ENCODE measurements at regions not wholly inside any gene's neighbourhood (a gene's known extent, or its start where the extent isn't known, plus 50 kb on each side); places are given as distances from the start of the nearest gene placed in this dataset.
"Not testable (repeated sequence)": the region's sequence is repeated elsewhere in the genome, so short reads cannot be mapped to it uniquely, and the experiment has no call there.

DNA sequence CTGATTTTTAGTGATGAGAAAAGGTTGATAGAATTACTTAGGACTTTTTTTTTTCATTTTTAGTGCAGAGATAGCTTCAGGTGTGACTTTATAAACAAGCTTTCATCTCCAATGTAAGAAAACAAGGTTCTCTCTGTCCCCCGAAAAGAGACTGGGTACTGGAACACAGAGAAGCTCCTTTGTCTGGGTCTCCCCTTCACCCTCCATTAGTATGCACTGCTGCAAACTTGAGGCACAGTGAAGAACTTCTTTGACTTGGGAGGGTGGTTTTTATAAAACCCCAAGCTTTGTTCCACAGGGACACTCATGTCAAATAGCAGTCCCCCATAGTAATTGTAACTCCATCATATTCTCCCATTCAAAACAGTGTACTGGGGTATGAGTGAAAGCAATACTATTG is 93.5 kb upstream of the SOX2 start:
- peaks cover 0 to 1% (median 0%) of the 10 kb centered on the region in 3 donors for H3K27me3 Mint-ChIP-seq (ENCODE audit: low read depth in 3 of 3)
- H3K4me3 Mint-ChIP-seq: no peak overlapping the region
- H3K4me1 Mint-ChIP-seq: no peaks in the 10 kb centered on the region
- no peak for DNase-seq
- no peaks in the 10 kb centered on the region for H3K36me3 Mint-ChIP-seq
- H3K9me3 Mint-ChIP-seq: peaks cover 0 to 5% (median 2%) of the 10 kb centered on the region in 6 donors
- no peak overlapping the region for H3K27ac Mint-ChIP-seq

DNA sequence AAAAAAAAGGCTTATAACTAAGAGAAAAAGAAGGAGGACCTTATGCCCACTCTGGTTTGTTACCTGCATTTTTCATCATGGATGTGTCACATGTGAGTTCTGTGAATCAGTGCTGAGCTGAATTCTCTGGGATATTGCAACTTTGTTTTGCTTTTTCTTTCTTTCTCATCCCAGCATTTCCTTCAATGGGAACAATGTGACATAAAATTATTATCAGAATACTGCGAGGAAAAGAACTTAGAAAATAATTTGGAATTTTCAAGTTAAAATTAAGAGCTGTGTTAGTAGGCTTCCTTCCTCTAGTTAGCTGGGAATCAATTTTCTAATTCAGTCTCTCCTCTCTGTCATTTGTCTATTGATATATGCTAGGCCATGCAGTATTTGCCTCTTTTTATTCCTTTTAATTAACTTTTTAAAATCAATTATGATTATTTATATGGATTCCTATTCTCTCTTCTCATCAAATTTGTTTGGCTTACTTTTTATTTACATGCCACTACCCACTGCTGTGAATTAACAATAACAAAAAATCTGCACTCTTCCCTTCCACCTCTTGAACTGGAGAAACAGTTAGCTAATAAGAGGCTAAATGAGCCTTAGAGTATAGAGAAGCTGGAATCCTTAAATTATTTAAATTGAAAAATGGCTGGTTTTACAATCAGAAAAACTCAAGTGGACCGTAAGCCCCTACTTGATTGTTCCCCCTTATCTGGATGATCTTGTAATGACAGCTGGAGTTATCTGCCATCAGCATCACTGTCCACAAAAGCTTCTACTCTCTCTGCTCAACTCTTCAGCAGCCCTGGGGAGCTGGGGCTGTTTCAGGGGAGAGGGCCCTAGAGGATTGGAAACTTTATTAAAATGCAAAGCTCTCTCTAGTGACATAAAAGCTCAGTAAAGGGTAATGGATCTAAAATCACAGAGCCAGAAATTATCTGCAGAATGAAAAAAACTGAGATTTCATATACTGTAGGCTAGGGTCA is 95.3 kb upstream of the SOX2 start:
- Mint-ChIP-seq H3K4me3 (no peak overlapping the region), H3K27ac (no peak overlapping the region), H3K4me1 (no peaks in the 10 kb centered on the region), H3K9me3 (peaks cover 0 to 5% (median 2%) of the 10 kb centered on the region in 6 donors), H3K27me3 (ENCODE audit: low read depth in 3 of 3) (no peaks in the 10 kb centered on the region), H3K36me3 (no peaks in the 10 kb centered on the region)
- DNase-seq: no peak

DNA sequence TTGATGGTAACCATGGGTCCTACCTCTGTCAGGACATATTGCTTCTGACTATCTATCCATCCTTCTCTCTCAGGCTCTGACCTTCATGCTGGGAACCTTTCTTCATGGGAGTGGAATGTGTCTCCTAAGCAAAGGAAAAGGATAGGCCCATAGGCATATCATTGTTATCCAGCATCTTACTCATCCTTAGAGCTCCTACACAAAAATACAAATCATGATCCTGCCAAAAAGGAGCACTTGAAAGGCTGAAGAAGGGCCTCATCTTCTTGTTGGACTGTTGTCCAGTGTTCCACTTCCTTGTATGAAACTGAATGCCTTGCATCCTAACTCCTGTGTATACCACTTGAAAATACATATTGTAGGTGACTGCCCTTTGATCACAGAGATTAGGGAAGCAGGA is 96.1 kb upstream of the SOX2 start:
- H3K27me3 Mint-ChIP-seq (ENCODE audit: low read depth in 3 of 3): no peaks in the 10 kb centered on the region
- peaks cover 0 to 4% (median 1%) of the 10 kb centered on the region in 6 donors for H3K9me3 Mint-ChIP-seq
- H3K4me3 Mint-ChIP-seq: no peak overlapping the region
- no peak for DNase-seq
- no peak overlapping the region for H3K27ac Mint-ChIP-seq
- no peaks in the 10 kb centered on the region for H3K4me1 Mint-ChIP-seq
- H3K36me3 Mint-ChIP-seq: no peaks in the 10 kb centered on the region

- no peak overlapping the region for H3K4me3 Mint-ChIP-seq
- H3K36me3 Mint-ChIP-seq: no peaks in the 10 kb centered on the region
- no peak for DNase-seq
- peaks cover 0 to 2% (median 0%) of the 10 kb centered on the region in 6 donors for H3K9me3 Mint-ChIP-seq
- no peaks in the 10 kb centered on the region for H3K27me3 Mint-ChIP-seq (ENCODE audit: low read depth in 3 of 3)
- no peak overlapping the region for H3K27ac Mint-ChIP-seq
- H3K4me1 Mint-ChIP-seq: no peaks in the 10 kb centered on the region
These were observed 96.8 kb upstream of the SOX2 start for GRCh38 chr3:181614878-181615277.

GRCh38 chr3:181613813-181614212 is 97.9 kb upstream of the SOX2 start:
- Mint-ChIP-seq H3K27ac (no peak overlapping the region), H3K27me3 (ENCODE audit: low read depth in 3 of 3) (no peaks in the 10 kb centered on the region), H3K9me3 (peaks cover 0 to 6% (median 1%) of the 10 kb centered on the region in 6 donors), H3K4me3 (no peak overlapping the region), H3K36me3 (no peaks in the 10 kb centered on the region), H3K4me1 (no peaks in the 10 kb centered on the region)
- DNase-seq: no peak

DNA sequence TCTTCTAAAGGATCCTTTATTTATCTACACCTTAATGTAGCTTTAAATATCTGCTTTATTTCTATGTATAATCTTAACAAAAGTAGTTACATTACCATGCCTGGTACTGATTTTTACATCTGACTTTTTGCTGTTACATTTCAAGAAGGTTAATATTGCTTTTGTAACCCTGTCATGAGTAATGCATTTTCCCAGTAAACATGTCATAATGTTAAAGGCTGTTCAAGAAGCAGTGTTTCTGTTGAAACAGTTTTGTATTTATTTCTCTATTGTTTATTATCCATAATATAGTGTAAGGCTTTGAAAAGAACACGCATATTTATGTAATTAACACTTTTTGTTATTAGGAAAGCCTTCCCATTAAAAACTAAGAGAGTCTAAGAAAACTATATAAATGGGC is 98.5 kb upstream of the SOX2 start:
- no peak overlapping the region for H3K4me3 Mint-ChIP-seq
- H3K4me1 Mint-ChIP-seq: no peaks in the 10 kb centered on the region
- no peaks in the 10 kb centered on the region for H3K36me3 Mint-ChIP-seq
- H3K9me3 Mint-ChIP-seq: peaks cover 0 to 8% (median 1%) of the 10 kb centered on the region in 6 donors
- H3K27me3 Mint-ChIP-seq (ENCODE audit: low read depth in 3 of 3): no peaks in the 10 kb centered on the region
- no peak for DNase-seq
- H3K27ac Mint-ChIP-seq: no peak overlapping the region

DNA sequence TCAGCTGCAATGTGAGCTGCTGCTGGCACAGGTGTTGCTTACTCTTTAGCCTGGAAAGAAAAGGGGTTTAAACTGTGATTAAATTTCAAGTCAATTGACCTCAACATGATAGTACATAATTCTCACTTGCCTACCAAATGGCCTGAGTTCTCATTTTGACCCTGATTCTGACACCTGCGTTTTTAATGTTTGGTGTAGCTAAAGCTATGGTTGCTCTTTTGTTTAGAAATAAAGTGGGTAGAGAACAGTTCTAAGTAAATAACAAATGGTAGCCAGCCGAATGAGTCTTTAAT is 100.8 kb upstream of the SOX2 start:
- DNase-seq: no peak
- Mint-ChIP-seq H3K36me3 (no peaks in the 10 kb centered on the region), H3K9me3 (peaks cover 0 to 13% (median 1%) of the 10 kb centered on the region in 6 donors), H3K4me3 (no peak overlapping the region), H3K27ac (no peak overlapping the region), H3K27me3 (ENCODE audit: low read depth in 3 of 3) (no peaks in the 10 kb centered on the region), H3K4me1 (no peaks in the 10 kb centered on the region)

DNA sequence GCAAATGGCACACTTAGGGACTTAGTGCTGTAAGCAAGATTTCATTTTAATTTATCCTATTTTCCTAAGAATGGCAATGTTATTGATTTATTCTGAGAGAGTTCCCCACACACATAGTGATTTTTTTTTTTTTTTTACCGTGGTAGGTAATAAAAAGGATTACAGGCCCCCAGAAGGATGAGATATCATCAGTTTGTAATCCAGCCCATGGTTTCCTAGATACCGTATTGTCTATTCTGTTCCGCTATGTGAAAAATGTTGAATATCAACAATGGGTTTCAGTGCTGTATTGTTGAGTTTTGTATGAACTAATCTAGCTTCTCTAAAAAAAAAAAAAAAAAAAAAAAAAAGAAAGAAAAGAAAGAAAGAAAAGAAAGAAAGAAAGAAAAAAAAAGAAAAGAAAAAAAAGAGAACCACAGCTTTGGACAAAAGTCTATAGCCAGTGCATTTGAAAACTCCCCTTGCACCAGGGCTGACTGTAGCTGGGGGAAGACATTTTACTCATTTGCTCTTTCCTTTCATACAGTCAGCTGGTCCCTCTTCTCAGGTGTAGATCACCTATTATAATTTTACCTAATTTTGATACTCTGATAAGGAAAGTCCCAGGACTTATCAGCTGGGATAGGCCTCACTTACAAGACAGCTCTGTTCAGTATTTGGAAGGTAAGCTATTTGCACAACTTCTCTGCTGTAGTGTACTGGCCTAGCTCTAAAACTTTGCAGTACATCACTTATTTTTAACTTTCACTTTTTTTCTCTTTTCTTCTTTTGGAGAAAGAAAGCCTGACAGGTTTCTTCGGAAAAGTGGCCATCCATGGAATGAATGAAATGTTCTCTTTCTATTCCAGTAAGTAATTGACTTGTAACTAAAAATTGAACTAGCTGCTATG is 101.4 kb upstream of the SOX2 start:
- Mint-ChIP-seq H3K36me3 (no peaks in the 10 kb centered on the region), H3K4me3 (no peak overlapping the region), H3K4me1 (no peaks in the 10 kb centered on the region), H3K27ac (no peak overlapping the region), H3K27me3 (ENCODE audit: low read depth in 3 of 3) (no peaks in the 10 kb centered on the region), H3K9me3 (peaks cover 0 to 18% (median 4%) of the 10 kb centered on the region in 6 donors)
- DNase-seq: no peak

DNA sequence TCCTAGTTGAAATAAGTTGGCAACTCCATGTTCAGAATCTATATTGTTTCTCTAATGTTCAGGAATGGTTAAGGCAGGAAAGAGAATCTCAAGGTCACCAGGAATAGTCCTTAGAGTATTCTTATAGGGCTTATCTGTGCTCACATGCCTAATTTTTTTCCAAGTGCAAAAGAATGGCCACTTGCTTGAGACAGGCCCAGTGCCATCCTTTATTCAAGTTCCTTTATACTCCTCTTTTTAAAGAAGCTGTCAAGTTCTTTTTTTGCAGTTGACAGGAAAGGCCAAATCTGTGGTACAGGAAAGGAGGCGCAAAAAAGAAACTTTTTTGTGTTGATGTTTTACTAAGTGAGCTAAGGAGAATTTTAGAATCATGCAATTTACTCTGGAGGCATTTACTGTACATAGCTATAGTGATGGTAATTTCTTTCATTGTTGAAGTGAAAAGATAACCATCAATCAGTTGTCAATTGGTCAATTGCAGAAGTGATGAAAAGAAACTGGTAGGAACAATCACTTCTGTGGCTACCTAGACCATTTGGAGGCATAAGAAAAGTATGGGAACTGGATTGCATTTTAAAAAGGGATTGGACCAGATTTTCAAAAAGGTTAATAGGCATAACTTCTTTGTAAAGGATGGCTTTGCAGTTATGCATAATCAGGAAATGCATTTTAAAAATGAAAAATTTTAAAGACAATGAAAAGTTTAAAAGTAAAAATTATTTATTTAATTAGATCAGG is 102.5 kb upstream of the SOX2 start:
- Mint-ChIP-seq H3K4me3 (no peak overlapping the region), H3K27me3 (ENCODE audit: low read depth in 3 of 3) (no peaks in the 10 kb centered on the region), H3K27ac (no peak overlapping the region), H3K36me3 (no peaks in the 10 kb centered on the region), H3K4me1 (no peaks in the 10 kb centered on the region), H3K9me3 (peaks cover 0 to 18% (median 2%) of the 10 kb centered on the region in 6 donors)
- no peak for DNase-seq

DNA sequence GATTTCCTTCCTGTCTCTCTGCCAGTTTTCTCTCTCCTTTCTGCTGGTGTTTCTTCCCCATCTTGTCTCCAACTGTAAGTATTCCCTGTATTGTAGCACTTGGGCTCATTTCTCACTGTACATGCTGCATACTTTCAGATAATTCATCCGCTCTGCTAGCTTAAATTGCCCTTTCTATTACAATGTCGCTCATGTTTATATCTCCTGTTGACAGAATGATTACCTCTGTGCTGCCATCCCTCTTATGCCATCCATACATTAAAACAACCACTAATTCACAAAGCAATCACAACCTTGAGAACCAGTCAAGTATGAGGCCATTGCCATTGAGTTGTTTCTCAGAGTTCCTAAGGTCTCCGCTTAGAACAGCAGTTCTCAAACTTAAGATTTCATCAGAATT is 107.5 kb upstream of the SOX2 start:
- Mint-ChIP-seq H3K27me3 (ENCODE audit: low read depth in 3 of 3) (no peaks in the 10 kb centered on the region), H3K36me3 (no peaks in the 10 kb centered on the region), H3K27ac (no peak overlapping the region), H3K4me1 (no peaks in the 10 kb centered on the region), H3K4me3 (no peak overlapping the region), H3K9me3 (peaks cover 0 to 22% (median 5%) of the 10 kb centered on the region in 6 donors)
- no peak for DNase-seq

GRCh38 chr3:181596126-181596525 is 115.6 kb upstream of the SOX2 start:
- Mint-ChIP-seq H3K4me1 (no peaks in the 10 kb centered on the region), H3K27me3 (ENCODE audit: low read depth in 3 of 3) (peaks cover 0 to 4% (median 1%) of the 10 kb centered on the region in 3 donors), H3K36me3 (peaks cover 0 to 4% (median 4%) of the 10 kb centered on the region in 3 donors), H3K4me3 (no peak overlapping the region), H3K27ac (no peak overlapping the region), H3K9me3 (peaks cover 9 to 43% (median 17%) of the 10 kb centered on the region in 6 donors)
- DNase-seq: no peak

- H3K9me3 Mint-ChIP-seq: peaks cover 19 to 63% (median 32%) of the 10 kb centered on the region in 6 donors
- not testable (repeated sequence) for H3K27ac Mint-ChIP-seq
These were observed 120.8 kb upstream of the SOX2 start for GRCh38 chr3:181590939-181591338.

DNA sequence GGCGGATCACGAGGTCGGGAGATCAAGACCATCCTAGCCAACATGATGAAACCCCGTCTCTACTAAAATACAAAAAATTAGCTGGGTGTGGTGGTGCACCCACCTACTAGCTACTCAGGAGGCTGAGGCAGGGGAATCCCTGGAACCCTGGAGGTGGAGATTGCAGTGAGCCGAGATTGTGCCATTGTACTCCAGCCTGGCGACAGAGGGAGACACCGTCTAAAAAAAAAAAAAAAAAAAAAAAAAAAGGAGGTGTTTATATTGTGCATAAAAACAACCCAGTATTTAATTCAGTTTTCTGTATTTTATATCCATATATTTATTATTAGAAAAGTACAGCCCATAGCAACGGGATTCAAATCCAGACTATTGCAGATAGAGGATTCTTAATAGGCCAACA is 129.1 kb upstream of the SOX2 start:
- Mint-ChIP-seq H3K36me3 (no peaks in the 10 kb centered on the region), H3K4me3 (no peak overlapping the region), H3K9me3 (peaks cover 3 to 26% (median 11%) of the 10 kb centered on the region in 6 donors), H3K27ac (no peak overlapping the region), H3K4me1 (no peaks in the 10 kb centered on the region), H3K27me3 (ENCODE audit: low read depth in 3 of 3) (no peaks in the 10 kb centered on the region)
- DNase-seq: no peak

More at GRCh38 chr3:181590939-181591338, 120.8 kb upstream of the SOX2 start:
- H3K36me3 Mint-ChIP-seq; H3K4me3 Mint-ChIP-seq; H3K27me3 Mint-ChIP-seq (ENCODE audit: low read depth in 3 of 3); H3K4me1 Mint-ChIP-seq; DNase-seq: not testable (repeated sequence)

Measured in immature natural killer cell (primary cell).